Hypothalamus (tissue), 51 donors: ENCODE measurements at regions not wholly inside any gene's neighbourhood (a gene's known extent, or its start where the extent isn't known, plus 50 kb on each side); places are given as distances from the start of the nearest gene placed in this dataset.

Source experiments
- DNase-seq, 51 donors: peaks; one replicate each; lab custom pipeline; 2025; lab: John Stamatoyannopoulos, UW

DNA sequence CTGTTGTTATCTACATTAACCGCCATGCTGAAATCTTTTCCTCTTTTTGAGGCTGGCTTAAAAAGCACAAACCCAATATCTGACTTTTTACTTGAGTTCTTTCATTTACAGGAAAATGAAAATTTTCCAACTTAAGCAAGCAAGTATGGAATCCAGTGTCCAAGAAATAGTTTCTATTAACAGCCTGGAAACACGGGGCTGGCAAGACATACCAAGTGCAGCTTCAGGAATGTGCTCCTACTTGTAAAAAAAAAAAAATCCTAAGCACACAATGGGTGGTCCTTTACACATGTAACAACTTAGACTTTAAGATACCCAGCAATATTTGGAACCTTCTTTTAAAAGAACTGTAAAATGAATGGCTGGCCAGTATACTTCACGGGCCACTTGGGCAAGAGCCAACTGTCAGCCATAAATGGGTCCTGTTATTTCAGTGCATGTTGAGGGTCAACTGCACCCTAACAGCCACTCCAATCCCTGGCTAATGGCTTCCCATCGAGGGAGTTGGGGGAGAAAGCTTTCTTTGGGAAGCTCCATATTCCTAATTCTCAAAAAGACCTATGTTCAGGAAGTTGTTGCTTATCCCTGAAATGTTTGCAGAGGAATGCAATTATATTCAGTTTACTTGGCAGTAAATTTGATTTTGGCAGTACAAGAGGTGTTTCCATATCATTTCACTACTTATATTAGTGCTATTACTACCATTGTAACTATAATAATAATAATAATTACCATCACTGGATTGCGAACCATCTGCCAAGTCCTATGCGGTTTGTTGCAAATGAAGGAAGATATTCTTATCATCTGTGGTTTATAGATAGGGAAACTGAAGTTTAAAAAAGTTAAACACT is 236.4 kb upstream of the TMEM72 start:
- DNase-seq, result no peak

DNA sequence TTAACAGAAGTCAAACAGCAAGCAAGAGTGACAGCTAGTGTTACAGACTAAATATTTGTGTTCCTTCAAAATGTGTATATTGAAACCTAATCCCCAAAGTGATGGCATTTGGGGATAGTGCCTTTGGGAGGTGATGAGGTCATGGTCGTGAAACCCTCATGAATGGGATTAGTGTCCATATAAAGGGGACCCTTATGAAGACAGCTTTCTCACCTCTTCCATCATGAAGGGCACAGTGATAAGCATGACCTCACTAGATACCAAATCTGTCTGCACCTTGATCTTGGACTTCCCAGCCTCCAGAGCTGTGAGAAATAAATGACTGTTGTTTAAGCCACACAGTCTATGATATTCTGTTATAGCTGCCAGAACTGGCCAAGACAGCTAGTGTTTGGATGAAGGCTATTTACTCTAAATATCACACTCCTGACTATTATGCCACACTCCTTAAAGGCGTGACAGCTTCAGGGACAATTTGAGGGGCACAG is 235.7 kb upstream of the TMEM72 start:
- no peak for DNase-seq

DNA sequence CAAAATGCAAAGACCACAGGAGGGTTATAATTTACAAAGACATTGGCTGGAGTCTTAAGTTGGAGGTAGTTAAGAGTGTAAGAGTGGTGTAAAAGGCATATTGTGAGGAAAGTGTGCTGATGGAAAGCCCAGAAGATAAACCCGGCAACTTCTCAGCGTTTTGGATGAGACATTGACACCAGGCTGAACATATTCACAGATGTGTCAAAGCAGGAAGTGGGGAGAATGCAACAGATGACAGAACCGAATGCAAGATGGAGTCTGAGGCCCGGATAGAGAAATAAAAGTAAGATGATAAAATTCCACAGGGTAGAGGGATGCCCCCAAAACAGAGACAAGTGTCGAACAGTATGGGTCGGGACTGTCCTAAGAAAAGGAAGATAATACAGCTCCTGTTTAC is 230.4 kb upstream of the TMEM72 start:
- no peak for DNase-seq

DNA sequence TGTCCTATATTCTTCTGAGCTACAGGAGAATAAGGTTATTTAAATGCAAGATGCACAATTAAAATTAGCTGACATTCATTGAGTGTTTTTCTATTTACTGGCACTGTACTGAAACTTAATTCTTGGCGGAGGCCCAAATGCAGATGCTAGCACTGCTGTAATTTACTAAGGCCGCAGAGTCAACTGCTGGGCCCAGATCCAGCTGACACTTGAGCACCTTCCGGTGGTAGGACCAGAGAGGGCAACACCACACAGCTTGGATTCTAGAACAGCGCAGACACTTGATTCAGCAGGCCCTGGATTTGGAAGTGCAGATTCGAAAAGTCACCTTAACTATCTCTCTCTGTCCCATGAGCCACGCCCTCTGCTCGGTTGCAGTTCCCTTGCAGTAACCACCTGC is 228.6 kb upstream of the TMEM72 start:
- DNase-seq, result no peak

DNA sequence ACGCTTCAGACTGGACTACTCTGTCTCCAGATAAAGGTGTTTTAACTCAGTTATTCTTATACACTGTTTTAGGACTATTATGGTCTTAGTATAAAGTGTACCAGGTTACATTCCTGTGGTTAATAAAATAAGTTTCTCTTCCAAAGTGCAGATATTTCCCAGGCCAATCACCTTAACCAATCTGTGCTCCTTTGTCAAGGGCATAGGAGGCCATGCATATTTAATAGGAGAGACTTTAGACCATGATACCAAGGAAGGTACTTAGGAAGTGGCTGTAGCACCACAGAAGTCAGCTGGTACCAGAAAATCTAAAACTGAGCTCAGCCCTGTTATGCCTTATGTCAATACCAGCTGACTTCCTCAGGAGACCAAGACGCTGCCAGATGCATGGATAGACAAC is 226.5 kb upstream of the TMEM72 start:
- no peak for DNase-seq

DNA sequence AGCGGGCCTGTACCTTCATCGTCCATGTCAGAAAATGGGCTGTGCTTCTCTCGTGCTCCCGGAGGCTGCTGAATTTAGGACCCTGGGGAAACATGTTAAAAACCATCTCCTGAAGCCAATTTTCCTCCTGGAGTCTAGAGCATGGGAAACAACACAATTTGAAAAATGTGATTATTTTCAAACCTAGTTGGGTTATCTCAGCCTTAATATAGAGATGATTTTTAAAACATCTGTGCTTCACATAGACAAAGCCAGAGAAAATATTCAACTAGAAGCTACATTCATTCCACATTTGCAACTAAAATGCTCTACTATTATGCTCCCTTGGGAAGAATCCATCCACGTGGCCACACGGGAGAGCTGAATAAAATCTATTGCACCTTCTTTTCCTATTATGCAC is 225.9 kb upstream of the TMEM72 start:
- no peak for DNase-seq

DNA sequence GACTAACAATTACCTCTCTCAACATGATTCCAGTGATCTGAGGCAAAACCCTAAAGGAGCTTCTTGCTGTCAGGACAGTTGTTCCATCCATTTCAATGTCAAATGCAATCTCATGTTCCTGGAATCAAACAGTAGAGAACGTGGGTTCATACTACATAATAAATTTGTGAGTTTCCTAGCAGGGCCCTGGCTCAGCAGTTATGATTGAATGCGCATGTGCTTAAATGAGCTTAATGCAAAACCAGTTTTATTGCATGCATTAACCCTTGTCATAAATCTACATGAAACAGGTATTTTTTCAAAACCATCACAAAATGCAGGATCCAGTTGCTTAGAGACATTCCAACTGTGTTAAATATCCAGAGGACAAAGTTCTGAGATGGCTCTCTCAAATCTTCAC is 225.4 kb upstream of the TMEM72 start:
- no peak for DNase-seq

DNA sequence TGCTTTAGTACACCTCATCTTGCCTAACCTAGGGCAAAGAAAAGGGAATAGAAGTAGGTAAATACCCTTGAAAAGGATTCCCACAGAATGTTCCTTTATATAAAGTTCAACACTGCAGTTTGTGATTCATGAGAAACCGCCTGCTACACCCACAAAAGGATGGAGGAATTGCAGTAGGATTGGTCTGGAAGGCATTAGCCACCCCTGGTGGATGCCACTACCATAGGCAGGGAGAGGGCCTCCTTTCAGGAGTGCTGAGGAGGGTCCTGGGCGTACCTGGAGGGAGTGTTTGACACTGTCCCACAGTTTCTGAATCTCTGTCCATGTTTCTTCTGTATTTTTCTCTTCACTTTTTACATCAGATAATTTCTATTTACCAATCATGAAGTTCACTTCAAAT is 221.8 kb upstream of the TMEM72 start:
- no peak for DNase-seq

DNA sequence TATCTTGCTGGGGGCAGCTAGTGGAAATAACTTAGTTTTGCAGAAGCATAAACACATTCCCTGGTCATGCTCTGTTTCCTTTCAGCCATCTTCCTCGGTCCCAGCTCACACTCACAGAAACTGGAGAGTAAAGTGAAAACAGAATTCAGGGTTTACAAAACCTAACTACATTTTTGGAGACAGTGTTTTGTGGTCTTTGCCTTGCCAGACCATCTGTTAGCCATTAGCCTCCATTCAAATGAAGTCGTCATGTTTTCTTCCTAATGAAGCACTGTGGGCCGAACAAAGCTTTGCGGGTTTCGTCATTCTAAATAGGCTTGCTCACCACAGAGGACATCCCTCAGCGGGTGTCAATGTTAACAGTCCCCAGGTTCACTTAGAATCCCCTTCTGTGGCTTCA is 214.6 kb upstream of the TMEM72 start:
- DNase-seq, result no peak

DNA sequence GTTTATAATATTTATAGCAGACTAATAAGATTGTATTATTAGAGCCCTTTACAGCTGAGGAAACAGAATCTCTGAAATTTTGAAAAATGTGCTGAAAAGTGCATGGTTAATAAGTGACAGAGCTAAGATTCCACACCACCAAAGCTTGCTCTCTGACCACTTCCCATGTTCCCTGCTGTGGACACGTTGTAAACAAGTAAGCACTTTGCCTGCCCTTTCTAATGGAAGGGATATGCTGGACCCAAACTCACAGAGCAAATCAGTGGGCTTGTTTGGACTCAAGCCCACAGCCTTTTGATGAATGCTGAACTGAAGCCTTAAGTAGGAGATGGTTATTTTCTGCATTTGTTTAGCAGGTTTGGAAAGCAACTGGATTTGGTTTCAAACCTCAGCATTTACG is 214.0 kb upstream of the TMEM72 start:
- DNase-seq, result no peak

DNA sequence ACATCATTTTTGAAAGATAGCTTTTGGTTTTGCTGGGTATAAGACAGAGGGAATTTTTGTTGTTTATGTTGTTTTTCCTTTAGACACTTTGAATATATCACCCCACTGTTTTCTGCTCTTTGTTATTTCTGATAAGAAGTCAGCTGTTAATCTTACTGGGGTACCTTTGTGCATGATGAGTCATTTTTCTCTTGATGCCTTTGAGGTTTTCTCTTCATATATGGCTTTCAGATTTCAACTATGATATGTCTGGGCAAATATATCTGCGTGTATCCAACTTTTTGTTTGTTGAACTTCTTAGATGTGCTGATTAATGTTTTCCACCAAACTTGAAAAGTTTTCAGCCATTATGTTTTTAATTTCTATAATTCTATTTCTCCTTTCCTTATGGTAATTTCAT is 208.6 kb upstream of the TMEM72 start:
- DNase-seq, result no peak

DNA sequence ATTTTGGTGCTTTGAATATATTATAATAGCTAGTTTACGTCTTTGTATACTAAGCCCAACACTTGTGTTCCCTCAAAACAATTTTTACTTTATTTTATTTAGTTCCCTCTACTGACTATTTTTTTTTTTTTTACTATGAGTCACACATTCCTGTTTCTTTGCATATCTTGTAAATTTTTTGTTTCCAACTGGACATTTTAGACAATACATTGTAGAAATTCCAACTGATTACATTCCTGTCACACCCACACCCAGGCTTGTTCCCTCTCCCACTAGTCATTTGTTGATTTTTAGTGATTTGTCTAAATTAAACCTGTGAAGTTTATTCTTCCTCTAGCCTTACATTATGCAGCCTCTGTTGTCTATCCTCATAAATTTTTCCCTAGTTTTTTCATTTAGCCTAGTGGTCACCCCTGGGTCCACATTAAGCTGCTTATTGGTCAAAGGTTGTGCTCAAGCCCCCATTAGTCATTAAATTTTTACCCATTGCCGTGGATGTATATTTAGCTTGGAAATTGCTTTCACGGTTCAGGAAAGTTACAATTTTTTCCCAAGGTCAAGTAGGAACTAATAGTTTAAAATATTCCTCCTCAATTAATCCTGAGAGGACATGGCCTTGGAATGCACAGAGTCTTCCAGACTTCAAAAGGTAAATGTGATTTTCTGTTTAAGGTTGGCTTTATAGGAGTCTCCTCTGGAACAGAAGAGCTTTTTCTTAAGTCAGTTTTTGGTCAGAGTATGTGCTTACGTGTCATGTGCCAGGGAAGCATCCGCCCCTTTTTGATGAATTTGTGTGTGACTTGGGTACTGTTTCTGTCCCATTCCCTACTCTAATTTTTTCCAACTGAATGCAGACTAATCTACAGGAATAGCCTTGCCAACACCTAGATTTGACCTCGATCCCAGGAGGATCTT is 207.6 kb upstream of the TMEM72 start:
- DNase-seq, result no peak

DNA sequence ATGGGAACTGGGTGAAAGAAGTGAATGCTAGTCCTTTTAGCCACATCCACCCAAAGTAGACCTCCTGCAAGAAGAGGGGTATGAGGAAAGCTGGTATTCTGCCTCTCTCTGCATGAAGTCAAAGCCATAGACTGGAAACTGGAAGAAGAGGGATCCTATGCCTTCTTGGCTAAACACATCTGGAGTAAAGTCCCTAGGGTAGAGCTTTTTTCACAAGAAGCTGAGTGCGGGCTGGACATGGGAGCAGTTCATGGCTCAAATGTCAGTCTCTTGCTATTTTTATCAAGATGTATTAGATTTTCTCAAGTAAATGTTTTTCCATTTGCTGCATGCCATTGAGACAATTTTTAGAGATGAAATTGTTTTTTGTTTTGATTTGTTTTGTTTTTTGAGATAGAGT is 206.5 kb upstream of the TMEM72 start:
- no peak for DNase-seq

DNA sequence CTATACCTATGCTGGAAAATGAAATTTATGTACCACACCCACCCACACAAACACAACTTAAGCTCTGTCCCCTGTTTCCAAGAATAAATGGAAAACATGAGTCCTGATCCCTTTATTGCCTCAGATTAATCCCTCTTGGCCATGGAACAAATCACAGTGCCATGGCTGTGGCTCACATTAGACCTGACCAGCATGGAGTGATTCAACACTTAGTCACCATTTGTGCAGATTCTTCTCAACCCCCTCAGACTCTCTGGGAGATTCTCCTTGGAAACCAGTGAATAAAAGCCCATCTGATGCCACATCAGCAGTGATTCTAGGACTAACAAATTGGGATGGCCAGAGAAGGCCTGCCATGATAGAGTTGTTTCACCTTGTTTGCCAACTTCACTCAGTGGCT is 204.4 kb upstream of the TMEM72 start:
- no peak for DNase-seq

DNA sequence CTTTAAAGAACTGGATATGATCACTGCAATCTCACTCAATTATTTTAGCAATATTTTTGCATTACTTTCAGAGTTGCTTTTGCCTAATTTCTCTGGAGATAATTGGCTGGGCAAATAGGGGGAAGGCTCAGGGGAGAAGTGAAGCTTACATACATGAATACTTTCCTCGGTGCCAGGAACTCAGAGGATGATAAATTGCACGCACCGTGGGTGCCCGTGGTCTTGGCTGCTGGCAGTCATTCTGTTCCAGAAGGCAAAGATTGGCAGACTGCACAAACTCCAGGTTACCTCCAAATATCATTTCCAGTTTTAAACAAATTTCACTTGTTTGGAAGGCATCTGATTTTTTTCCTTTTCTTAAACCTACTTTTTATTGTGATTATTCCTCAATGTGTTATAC is 197.8 kb upstream of the TMEM72 start:
- no peak for DNase-seq

DNA sequence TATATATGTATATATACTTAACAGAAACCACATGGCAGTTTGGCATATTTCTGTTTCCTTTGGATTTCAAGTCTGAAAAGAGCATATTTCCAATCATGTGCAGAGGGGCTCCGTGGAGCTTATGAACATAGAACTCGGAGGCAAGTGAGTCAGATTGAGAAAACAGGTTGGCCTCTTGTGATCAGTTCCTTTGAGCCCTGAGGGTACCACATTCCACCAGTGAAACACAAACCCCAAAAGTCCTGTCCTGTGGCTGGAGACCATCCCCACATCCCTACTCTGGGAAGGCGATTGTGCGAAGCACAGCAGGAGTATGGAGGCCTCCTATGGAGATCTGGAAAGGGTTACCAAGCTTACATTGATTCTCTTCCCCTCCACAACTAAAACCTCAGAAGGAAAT is 196.7 kb upstream of the TMEM72 start:
- DNase-seq, result no peak

DNA sequence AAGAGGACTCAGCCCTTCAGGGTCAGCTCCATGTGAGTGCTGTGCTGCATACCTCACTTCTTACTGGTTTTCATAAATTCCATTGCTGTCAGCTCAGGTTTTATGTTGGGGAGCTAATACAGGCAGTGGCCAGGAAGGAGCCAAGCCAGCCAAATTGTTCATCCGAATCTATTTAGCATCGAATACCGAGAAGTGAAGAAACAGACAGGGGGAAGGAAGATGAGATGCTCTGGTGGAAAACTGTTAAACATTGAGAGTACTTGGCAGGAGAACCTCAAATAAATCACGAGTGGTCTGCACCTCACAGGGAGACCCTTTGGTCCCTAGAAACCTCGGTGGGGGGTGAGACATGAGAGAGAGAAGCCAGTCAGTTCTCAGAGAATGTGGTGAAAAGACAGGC is 196.0 kb upstream of the TMEM72 start:
- no peak for DNase-seq

DNA sequence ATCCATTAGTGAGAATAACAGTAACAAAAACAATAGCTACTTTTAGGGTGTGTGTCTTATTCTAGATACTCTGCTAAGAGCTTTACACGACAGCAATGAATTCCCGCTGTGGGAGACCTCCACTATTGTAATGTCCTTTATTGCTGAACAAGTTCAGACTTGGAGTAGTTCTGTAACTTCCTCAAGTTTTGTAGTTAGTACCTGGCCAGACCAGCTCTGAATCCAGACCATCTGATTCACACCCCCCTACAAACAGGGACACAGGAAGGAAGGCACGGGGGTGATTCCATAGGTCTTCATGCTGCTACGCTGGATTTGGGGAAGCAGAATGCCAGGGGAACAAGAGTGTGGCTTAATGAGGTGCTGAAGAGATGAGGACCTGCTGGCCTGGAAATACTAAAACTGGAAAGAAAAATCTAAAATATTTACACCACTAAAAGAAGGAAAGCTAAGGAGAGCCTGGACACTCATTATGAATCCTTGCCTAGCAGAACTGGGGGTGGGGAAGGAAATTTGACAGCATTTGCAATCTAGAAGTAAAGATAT is 194.6 kb upstream of the TMEM72 start:
- no peak for DNase-seq

DNA sequence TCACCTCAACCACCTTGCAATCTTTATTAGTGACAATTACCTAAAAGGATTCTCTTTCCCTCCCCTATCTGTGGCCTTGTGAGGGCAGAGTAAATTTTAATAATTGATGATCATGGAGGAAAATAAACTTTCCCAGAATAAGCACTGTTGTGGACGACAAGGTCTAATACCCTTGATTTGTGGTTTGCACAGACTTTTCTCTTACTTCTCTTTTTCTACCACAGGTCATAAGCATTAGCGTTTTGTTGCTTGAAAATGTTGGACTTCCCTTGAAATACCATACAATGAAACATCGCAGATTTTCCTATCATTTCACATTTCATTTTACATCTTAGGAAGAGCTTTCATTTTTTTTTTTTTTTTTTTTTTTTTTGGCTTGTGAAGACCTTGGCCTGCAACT is 188.1 kb upstream of the TMEM72 start:
- no peak for DNase-seq

DNA sequence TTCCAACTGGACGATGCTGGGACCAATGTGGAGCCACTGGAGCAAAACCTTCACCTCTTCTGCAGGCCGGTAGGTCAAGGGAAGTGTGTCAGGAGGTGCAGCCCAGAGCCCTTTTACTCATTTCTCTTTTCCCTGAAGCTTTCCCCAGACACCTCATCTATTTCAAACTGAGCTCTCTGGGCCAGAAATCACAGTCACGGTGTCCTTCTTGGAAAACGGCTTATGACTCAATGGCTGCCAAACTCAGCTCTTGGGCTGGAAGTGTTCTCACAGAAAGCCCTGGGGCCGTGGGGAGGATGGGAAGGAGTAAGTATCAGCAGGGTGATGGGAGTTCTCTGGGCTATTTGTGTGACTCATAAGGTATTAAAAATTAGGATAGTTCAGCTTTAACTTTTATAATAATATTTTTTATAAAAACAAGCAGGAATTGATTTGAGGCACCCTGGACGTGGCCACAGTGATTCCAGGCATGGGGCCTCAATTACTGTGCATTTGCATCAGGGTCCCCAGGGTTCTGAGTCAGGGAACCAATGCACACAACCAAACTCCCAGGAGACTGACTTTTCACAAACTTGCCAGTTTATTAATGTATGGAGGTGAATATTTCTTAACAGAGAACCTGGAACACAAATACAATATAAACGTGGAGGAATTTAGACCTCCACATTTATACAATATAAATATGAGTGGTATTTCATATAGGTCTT is 187.4 kb upstream of the TMEM72 start:
- no peak for DNase-seq
